K562 (cell line): ENCODE measurements at regions not wholly inside any gene's neighbourhood (a gene's known extent, or its start where the extent isn't known, plus 50 kb on each side); places are given as distances from the start of the nearest gene placed in this dataset.

Experiments
- ATAC-seq: fragments of 200-7000 bp; cut with Tn5 transposase; 3 replicates; pipeline ENCODE4 v1.9.1; 2020; ENCODE audit warnings: moderate library complexity
- BruUV-seq: library from RNA; stranded (reverse); fragments of 400-500 nt; replicated peaks from 2 replicates; lab custom pipeline; 2021; lab: Mats Ljungman, UMichigan
- CTCF ChIA-PET: fragments of 300-600 bp; formaldehyde crosslinking; extraction: SDS; loops from one replicate; lab custom pipeline; 2021; ENCODE audit warnings: low intra/inter-chr PET ratio; lab: Yijun Ruan, JAX
- POLR2A ChIA-PET: fragments of 300-600, 350-650 bp; sonication (Branson Sonifier 250); formaldehyde crosslinking; extraction: SDS; loops from one replicate; lab custom pipeline; 2021; ENCODE audit warnings: antibody characterized with exemption, inconsistent platforms; lab: Yijun Ruan, JAX
- DNase-seq, 4 experiments: peaks; one replicate each; pipeline versions ENCODE4 v3.0.0 to v3.0.0-alpha.2; 2011 to 2018; ENCODE audit warnings: low spot score in 3 of 4, mixed read lengths in 3 of 4; ENCODE audit errors: extremely low read depth in 1 of 4
- FAIRE-seq: peaks from 2 replicates; lab custom pipeline; 2011; peaks lifted over from hg19 to GRCh38; lab: Jason Lieb, UNC
- H2AFZ ChIP-seq: 2 replicates; pipeline ENCODE4 v1.6.0; 2011; ENCODE audit warnings: low read depth, low read length, control low read depth, inconsistent platforms
- H3K27ac ChIP-seq: fragments of 200-600 bp; 3 replicates; pipeline ENCODE4 v1.8.0; 2011; ENCODE audit warnings: low read depth, mild to moderate bottlenecking, control low read depth, inconsistent platforms, low read length, moderate library complexity, mixed read lengths; ENCODE audit errors: extremely low read depth
- H3K27me3 ChIP-seq, 2 experiments: fragments of 300-600 bp in 1 of 2; 2 replicates in 1 of 2; 3 replicates in 1 of 2; pipeline versions ENCODE4 v1.6.0 to v1.8.0; 2011; ENCODE audit warnings: inconsistent platforms in 2 of 2, low read length in 2 of 2, mild to moderate bottlenecking in 1 of 2, mixed read lengths in 1 of 2, moderate library complexity in 1 of 2; ENCODE audit not compliant: control insufficient read depth in 2 of 2, insufficient read depth in 2 of 2
- H3K36me3 ChIP-seq: fragments of 300-600 bp; 3 replicates; pipeline ENCODE4 v1.8.0; 2011; ENCODE audit warnings: mild to moderate bottlenecking, low read length, inconsistent platforms; ENCODE audit not compliant: control insufficient read depth, insufficient read depth
- H3K4me1 ChIP-seq, 2 experiments: fragments of 200-600 bp in 1 of 2; replicated peaks in 1 of 2; 2 replicates in 1 of 2; 3 replicates in 1 of 2; pipeline versions ENCODE4 v1.5.1 to v1.8.0; 2011; ENCODE audit warnings: inconsistent platforms in 2 of 2, low read length in 2 of 2, mild to moderate bottlenecking in 1 of 2, mixed read lengths in 1 of 2, moderate library complexity in 1 of 2; ENCODE audit not compliant: control insufficient read depth in 2 of 2, insufficient read depth in 2 of 2
- H3K4me2 ChIP-seq: 2 replicates; pipeline ENCODE4 v1.6.1; 2011; ENCODE audit warnings: low read length, control low read depth, inconsistent platforms, mixed read lengths; ENCODE audit not compliant: insufficient read depth
- H3K4me3 ChIP-seq: fragments of 200-600 bp; sonication (generic), shearing (Covaris generic); 2 replicates; pipeline ENCODE4 v1.5.1; 2016; ENCODE audit warnings: control low read depth, inconsistent platforms
- H3K79me2 ChIP-seq: fragments of 200-600 bp; 3 replicates; pipeline ENCODE4 v1.8.0; 2011; ENCODE audit warnings: low read length, inconsistent platforms; ENCODE audit not compliant: control insufficient read depth, insufficient read depth
- H3K9ac ChIP-seq, 2 experiments: 2 replicates each; pipeline versions ENCODE4 v1.6.0 to v1.6.1; 2011; ENCODE audit warnings: low read depth in 2 of 2, low read length in 2 of 2, control low read depth in 1 of 2, inconsistent platforms in 1 of 2, mild to moderate bottlenecking in 1 of 2, mixed read lengths in 1 of 2; ENCODE audit not compliant: insufficient read depth in 1 of 2
- H3K9me1 ChIP-seq: one replicate; pipeline ENCODE4 v1.6.0; 2011; ENCODE audit warnings: inconsistent platforms, mild to moderate bottlenecking, low read length, moderate library complexity; ENCODE audit not compliant: control insufficient read depth, insufficient read depth
- H3K9me3 ChIP-seq: replicated peaks from 2 replicates; pipeline ENCODE4 v1.5.1; 2011; ENCODE audit warnings: low read depth, low read length, inconsistent platforms; ENCODE audit not compliant: control insufficient read depth, insufficient read depth
- H4K20me1 ChIP-seq: replicated peaks from 2 replicates; pipeline ENCODE4 v1.6.1; 2011; ENCODE audit warnings: low read length, inconsistent platforms, mixed read lengths; ENCODE audit not compliant: control insufficient read depth, insufficient read depth
- ELF4 ChIP-seq: fragments of 450-650 bp; formaldehyde crosslinking; IDR thresholded peaks from 2 replicates; pipeline ENCODE4 v1.4.0; 2022; ENCODE audit warnings: missing genetic modification characterization
- EP400 ChIP-seq: fragments of 450-650 bp; IDR thresholded peaks from 2 replicates; pipeline ENCODE4 v1.6.1; 2017; ENCODE audit warnings: antibody characterized with exemption, mild to moderate bottlenecking, moderate library complexity
- HMG20A ChIP-seq: fragments of 450-650 bp; formaldehyde crosslinking; conservative IDR thresholded peaks from 2 replicates; pipeline ENCODE4 v1.4.0; 2020; ENCODE audit warnings: mild to moderate bottlenecking, mixed read lengths
- ILF3 ChIP-seq: fragments of 450-650 bp; IDR thresholded peaks from 2 replicates; pipeline ENCODE4 v1.6.1; 2018; ENCODE audit warnings: antibody characterized with exemption, mild to moderate bottlenecking, moderate library complexity, borderline replicate concordance
- KAT8 ChIP-seq: fragments of 450-650 bp; IDR thresholded peaks from 2 replicates; pipeline ENCODE4 v1.6.1; 2016; ENCODE audit warnings: low read depth, mild to moderate bottlenecking
- NR3C1 ChIP-seq: sonication (generic); formaldehyde crosslinking; IDR thresholded peaks from 2 replicates; pipeline ENCODE4 v1.8.1; 2022; ENCODE audit warnings: missing genetic modification reagents
- POLR2H ChIP-seq: IDR thresholded peaks from 2 replicates; pipeline ENCODE4 v1.6.1; 2016; ENCODE audit warnings: missing genetic modification characterization, low read depth, mild to moderate bottlenecking, control low read depth, missing compliant biosample characterization, moderate library complexity
- SAFB ChIP-seq: fragments of 200-400 bp; formaldehyde crosslinking; IDR thresholded peaks from 2 replicates; pipeline ENCODE4 v1.6.1; 2017; ENCODE audit warnings: low read depth, low read length, borderline replicate concordance
- SRSF1 ChIP-seq: fragments of 200-400 bp; formaldehyde crosslinking; IDR thresholded peaks from 2 replicates; pipeline ENCODE4 v1.6.1; 2017; ENCODE audit warnings: mild to moderate bottlenecking, low read depth, low read length, moderate library complexity
- TCFL5 ChIP-seq: fragments of 250-450 bp; sonication (Bioruptor Pico); conservative IDR thresholded peaks from 2 replicates; pipeline ENCODE4 v1.6.1; 2021; ENCODE audit warnings: mild to moderate bottlenecking, moderate library complexity, matching md5 sums
- TEAD2 ChIP-seq: fragments of 450-650 bp; IDR thresholded peaks from 2 replicates; pipeline ENCODE4 v1.6.1; 2016; ENCODE audit warnings: missing genetic modification characterization, control low read depth, missing compliant biosample characterization
- ZNF354B ChIP-seq: fragments of 250-450 bp; sonication (Bioruptor Pico); IDR thresholded peaks from 2 replicates; pipeline ENCODE4 v1.4.0; 2020
- ZNF408 ChIP-seq: fragments of 250-450 bp; sonication (Bioruptor Pico); IDR thresholded peaks from 2 replicates; pipeline ENCODE4 v1.4.0; 2020; ENCODE audit warnings: low read depth, mild to moderate bottlenecking, moderate library complexity
- ZNF77 ChIP-seq: fragments of 250-450 bp; sonication (Bioruptor Pico); IDR thresholded peaks from 2 replicates; pipeline ENCODE4 v1.5.0; 2020
- WGBS: fragments of 100-300 bp; shearing (Covaris generic); methylation state at CpG from one replicate; pipeline ENCODE4 v1.1.6; 2016; ENCODE audit warnings: low coverage, mixed read lengths; ENCODE audit not compliant: insufficient coverage; ENCODE audit errors: missing lambda C conversion rate; 5-methylcytosine and 5-hydroxymethylcytosine counted together
- in situ Hi-C: fragments of 300-500 bp; cut with MboI; formaldehyde crosslinking; loops from 4 replicates; pipeline ENCODE4 v1.15.0; 2018; ENCODE audit warnings: inconsistent platforms, mixed read lengths
- intact Hi-C: fragments of 100-400 bp; cut with micrococcal nuclease; formaldehyde crosslinking; loops from 2 replicates; pipeline ENCODE4 v1.14.2; 2022
- TF ChIP-seq, protein P1 (sequence below): fragments of 250-450 bp; sonication (Bioruptor Pico); IDR thresholded peaks from 2 replicates; pipeline ENCODE4 v1.4.0; 2020; ENCODE audit warnings: mild to moderate bottlenecking, moderate library complexity
- TF ChIP-seq, protein P2 (sequence below): fragments of 450-650 bp; formaldehyde crosslinking; conservative IDR thresholded peaks from 2 replicates; pipeline ENCODE4 v1.4.0; 2022; ENCODE audit warnings: mild to moderate bottlenecking, missing genetic modification characterization

DNA sequence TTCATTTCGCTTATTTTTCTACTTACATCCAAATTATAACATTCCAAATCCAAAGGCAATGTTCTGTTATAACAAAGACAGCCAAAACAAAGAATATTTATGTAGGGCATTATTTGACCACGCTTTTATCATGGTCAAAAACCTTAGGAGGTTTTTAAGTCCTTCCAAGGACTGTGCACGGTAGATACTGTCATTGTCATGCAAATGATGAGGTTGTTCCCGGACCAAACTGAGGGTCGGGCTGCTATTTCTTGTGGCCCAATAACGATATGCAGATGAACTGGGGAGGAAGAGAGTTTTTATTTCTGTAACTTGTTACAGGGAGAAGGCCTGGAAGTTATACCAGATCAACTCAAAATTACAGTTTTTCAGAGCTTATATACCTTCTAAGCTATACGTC is 56.6 kb upstream of the STEAP4 start:
- TF ChIP-seq, protein P1, sequence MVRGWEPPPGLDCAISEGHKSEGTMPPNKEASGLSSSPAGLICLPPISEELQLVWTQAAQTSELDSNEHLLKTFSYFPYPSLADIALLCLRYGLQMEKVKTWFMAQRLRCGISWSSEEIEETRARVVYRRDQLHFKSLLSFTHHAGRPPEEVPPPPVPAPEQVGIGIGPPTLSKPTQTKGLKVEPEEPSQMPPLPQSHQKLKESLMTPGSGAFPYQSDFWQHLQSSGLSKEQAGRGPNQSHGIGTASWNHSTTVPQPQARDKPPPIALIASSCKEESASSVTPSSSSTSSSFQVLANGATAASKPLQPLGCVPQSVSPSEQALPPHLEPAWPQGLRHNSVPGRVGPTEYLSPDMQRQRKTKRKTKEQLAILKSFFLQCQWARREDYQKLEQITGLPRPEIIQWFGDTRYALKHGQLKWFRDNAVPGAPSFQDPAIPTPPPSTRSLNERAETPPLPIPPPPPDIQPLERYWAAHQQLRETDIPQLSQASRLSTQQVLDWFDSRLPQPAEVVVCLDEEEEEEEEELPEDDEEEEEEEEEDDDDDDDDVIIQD (CRISPR knock-in tag): no peak
- TF ChIP-seq, protein P2, sequence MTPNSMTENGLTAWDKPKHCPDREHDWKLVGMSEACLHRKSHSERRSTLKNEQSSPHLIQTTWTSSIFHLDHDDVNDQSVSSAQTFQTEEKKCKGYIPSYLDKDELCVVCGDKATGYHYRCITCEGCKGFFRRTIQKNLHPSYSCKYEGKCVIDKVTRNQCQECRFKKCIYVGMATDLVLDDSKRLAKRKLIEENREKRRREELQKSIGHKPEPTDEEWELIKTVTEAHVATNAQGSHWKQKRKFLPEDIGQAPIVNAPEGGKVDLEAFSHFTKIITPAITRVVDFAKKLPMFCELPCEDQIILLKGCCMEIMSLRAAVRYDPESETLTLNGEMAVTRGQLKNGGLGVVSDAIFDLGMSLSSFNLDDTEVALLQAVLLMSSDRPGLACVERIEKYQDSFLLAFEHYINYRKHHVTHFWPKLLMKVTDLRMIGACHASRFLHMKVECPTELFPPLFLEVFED (CRISPR knock-in tag): no peak
- TF ChIP-seq ZNF354B: no peak
- no peak for TF ChIP-seq TCFL5 (CRISPR knock-in tag)
- TF ChIP-seq NR3C1 (CRISPR knock-in tag): no peak
- no peak for TF ChIP-seq ILF3
- no peak for TF ChIP-seq HMG20A
- no peak for TF ChIP-seq ZNF408
- no peak for TF ChIP-seq SAFB
- TF ChIP-seq POLR2H (tag): no peak
- no peak for TF ChIP-seq ZNF77 (CRISPR knock-in tag)
- no peak for TF ChIP-seq ELF4 (CRISPR knock-in tag)
- no peak for TF ChIP-seq TEAD2 (tag)
- no peak for TF ChIP-seq EP400
- TF ChIP-seq SRSF1: no peak
- TF ChIP-seq KAT8: no peak
- H3K79me2 ChIP-seq: no peaks in the 10 kb centered on the region
- no peak overlapping the region for H2AFZ ChIP-seq
- no peak overlapping the region for H3K4me3 ChIP-seq
- in situ Hi-C loops (no loop called here), intact Hi-C loops (no loop called here)
- no peaks in the 10 kb centered on the region for H3K9me3 ChIP-seq
- H3K27ac ChIP-seq: no peak overlapping the region
- H3K36me3 ChIP-seq: no peaks in the 10 kb centered on the region
- no peaks in the 10 kb centered on the region for H3K27me3 ChIP-seq
- H3K4me2 ChIP-seq: no peak overlapping the region
- FAIRE-seq (no peak), ATAC-seq (no peak), DNase-seq (no peak)
- H3K9me1 ChIP-seq: no peaks in the 10 kb centered on the region
- no peak overlapping the region for H3K9ac ChIP-seq
- H4K20me1 ChIP-seq: no peaks in the 10 kb centered on the region
- POLR2A ChIA-PET: no interaction called here
- under 1% methylated on average over 7 of the region's 7 CpGs for WGBS
- CTCF ChIA-PET: no interaction called here
- no peaks in the 10 kb centered on the region for H3K4me1 ChIP-seq
- BruUV-seq: no TSS peak
